OCI-M1 (cell line): ENCODE measurements at regions not wholly inside any gene's neighbourhood (a gene's known extent, or its start where the extent isn't known, plus 50 kb on each side); places are given as distances from the start of the nearest gene placed in this dataset.
"Not testable (repeated sequence)": the region's sequence is repeated elsewhere in the genome, so short reads cannot be mapped to it uniquely, and the experiment has no call there.

ENCODE experiments used
- DNase-seq: peaks from one replicate; lab custom pipeline; 2025; lab: John Stamatoyannopoulos, UW

DNA sequence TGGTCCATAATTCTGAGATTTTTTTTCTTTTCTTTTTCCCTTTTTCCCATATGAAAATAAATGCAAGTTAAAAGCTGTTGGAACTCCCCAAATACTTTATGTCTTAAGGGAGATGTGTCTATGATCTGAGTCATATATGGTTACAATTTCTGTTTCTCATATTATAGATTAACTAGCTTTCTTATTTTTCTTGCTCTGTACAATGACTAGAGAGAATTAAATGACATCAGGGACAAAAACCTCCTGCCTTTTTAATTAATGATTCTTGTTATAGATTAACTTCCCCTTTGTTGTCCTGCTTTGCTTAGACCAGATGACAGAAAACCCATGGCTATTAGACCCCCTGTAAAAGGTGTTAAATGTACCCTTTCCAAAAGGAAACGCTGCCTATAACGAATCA is 643.9 kb upstream of the NXPH2 start:
- no peak for DNase-seq

DNA sequence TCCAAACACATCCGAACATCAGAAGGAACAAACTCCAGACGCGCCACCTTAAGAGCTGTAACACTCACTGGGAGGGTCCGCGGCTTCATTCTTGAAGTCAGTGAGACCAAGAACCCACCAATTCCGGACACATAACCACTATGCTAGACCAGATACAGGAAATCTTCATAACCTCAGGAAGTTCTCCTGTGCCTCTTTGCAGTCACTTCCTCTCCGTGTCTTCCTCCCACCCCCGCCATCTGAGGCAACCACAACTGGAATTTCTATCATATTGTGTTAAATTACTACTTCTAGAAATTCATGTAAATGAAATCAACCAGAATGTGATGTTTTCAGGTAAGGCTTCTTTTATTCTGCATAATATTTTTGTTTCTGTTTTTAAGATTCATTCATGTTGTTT is 631.0 kb upstream of the NXPH2 start:
- DNase-seq = peak; percentile 22

DNA sequence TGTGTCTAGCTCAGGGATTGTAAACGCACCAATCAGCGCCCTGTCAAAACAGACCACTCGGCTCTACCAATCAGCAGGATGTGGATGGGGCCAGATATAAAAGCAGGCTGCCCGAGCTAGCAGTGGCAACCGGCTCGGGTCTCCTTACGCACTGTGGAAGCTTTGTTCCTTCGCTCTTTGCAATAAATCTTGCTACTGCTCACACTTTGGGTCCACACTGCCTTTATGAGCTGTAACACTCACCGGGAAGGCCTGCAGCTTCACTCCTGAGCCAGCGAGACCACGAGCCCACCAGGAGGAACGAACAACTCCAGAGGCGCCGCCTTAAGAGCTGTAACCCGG is 630.6 kb upstream of the NXPH2 start:
- not testable (repeated sequence) for DNase-seq

- DNase-seq = not testable (repeated sequence)
Observed at GRCh38 chr2:139410147-139410832, 630.1 kb upstream of the NXPH2 start.

DNA sequence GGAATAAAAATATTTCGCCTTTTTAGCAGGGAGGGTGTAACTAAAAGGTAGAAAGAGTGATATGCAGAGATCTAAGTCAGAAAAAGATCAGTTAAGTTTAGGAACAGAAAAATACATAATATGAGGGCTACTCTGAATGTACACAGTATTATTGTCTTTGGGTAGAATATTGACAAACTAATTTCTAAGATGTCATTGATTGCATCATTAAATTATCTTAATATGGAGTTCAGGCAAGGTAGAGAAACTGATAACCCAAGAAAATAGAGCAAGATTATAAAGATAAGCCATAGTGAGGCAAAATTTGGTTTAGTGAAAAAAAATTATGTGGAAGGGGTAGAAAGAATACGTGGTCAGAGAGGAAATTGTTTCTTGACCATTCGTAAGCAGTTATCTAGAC is 629.0 kb upstream of the NXPH2 start:
- DNase-seq = no peak

GRCh38 chr2:139403948-139404347 is 623.8 kb upstream of the NXPH2 start:
- DNase-seq = no peak

DNA sequence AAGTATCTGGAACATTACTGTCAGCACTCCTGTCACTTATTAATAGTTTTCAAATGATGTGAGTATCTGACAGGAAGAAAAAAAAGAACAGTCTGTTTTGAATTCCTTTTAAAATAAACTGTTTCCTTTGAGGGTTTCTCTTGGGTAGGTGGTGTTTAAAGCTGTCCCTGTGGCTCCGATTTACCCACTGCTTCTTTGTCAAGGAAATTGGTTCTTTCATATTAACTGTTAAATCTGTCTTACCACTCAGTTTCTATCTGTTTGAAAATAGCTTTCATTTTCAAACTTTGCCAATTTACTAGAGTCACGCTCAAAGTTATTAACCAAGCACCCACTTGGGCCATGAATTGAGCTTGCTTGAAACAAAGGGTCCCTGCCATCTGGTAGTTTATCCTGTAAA is 614.6 kb upstream of the NXPH2 start:
- no peak for DNase-seq

- DNase-seq = no peak
Observed at GRCh38 chr2:139389391-139389790, 609.2 kb upstream of the NXPH2 start.

DNA sequence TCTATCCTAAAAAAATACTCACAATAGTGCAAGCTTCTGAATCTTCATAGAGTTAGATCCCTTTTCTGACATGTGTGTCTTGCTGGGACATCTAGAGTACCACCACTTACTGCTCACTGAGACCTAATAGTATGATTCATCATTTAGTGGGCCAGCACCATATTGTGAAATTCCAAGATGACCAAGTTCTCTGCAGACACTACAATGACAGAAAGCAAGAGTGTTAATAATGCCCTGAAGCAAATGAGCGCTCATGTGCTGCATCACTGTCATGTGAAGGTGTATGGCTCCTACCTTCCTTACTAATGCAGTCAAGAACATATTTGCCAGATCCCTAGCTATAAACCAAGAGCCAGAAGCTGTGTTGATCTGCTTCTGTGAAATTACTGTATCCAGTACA is 606.2 kb upstream of the NXPH2 start:
- DNase-seq = no peak

DNA sequence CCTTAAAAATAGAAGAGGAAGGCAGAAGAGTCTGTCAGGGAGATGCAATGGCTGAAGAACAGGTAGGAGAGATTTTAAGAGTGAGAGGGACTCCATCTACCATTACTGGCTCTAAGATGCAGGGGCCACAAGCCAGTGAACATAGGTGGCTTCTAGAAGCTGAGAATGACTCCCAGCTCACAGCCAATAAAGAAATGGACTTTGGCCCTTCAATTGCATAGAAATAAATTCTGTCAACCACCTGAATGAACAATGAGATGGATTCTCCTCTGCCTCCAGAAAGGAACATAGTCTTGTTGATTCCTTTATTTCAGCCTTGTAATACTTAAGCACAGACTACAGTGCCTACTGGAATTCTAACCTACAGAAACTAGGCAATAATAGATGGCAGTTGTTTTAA is 603.3 kb upstream of the NXPH2 start:
- no peak for DNase-seq

DNA sequence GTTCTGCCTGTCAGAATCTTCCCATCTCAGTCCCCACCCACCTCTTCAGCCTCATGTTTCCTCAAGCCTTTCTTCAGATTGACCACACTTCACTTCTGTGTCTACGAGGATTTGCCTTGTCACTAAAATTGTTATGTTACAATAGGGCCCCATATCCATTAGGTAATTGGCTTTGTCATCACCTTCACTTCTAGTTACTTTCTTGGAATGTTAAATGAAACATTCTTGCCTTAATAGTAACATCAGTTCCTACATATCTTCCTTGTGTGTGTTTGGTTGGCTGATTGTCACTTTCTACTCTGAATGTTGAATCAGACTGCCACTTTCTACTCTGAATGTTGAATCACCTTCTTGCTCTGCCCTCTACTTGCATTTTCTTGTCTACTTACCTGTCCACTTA is 599.9 kb upstream of the NXPH2 start:
- DNase-seq = no peak

GRCh38 chr2:139378373-139378772 is 598.2 kb upstream of the NXPH2 start:
- DNase-seq = peak; percentile 21

- no peak for DNase-seq
Observed at GRCh38 chr2:139374296-139374850, 594.2 kb upstream of the NXPH2 start.

GRCh38 chr2:139369423-139370409 is 589.5 kb upstream of the NXPH2 start:
- no peak for DNase-seq

DNA sequence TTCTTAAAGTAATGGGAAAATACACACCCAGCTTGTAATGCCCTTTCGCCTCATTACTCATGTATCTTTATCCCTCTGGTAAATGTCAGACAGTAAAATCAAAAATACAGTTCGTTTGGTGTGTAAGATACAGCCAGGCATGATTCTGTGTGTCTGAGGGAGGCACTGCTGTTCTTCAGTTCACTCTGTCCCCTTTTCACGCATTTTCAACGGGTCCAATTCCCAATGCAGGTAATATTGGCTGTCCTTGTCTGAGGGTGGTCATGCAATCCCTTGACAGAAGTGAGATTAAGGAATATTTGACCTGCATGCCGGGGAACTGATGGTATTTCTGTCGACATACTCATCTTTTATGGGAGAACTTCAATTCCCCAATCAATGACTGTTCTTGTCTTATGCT is 587.2 kb upstream of the NXPH2 start:
- no peak for DNase-seq

DNA sequence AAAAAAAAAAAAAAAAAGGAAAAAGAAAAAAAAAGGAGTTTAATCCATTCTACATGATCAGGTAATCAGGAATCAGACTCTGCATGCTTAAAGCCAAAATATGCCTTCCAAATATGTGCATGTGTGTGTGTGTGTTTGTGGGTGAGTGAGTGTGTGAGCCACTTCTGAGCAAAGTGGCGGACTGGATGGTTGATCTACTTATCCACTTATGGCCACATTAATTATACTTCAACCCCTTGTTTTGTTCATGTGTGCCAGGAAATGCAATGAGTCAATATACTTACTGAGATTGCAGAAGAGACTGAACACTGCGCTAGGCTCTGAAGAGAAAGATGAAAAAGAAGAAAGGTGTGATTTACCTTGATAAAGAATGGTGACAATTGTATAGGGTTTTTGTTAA is 586.5 kb upstream of the NXPH2 start:
- DNase-seq = no peak

GRCh38 chr2:139365189-139365588 is 585.0 kb upstream of the NXPH2 start:
- no peak for DNase-seq

DNA sequence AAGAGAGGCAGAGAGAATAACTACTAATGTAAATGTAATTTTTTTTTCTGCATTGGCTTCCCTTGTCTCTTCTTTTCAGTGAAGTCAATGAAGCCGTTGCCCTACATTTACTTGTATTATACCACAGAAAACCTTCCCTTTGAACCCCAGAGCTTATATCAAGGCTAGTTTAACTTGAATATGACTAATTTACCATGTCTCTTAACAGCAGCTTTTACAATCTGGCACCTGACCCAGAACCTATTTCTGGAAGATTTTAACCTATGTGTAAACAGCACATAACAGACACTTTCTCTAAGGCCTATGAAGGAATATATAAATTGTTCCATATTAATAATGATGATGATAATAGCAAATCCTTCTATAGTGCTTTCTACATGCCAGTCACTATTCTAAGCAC is 580.5 kb upstream of the NXPH2 start:
- no peak for DNase-seq

GRCh38 chr2:139359818-139360217 is 579.6 kb upstream of the NXPH2 start:
- DNase-seq = no peak

- DNase-seq = no peak
Observed at GRCh38 chr2:139357972-139358371, 577.8 kb upstream of the NXPH2 start.

- no peak for DNase-seq
Observed at GRCh38 chr2:139354518-139354917, 574.3 kb upstream of the NXPH2 start.

DNA sequence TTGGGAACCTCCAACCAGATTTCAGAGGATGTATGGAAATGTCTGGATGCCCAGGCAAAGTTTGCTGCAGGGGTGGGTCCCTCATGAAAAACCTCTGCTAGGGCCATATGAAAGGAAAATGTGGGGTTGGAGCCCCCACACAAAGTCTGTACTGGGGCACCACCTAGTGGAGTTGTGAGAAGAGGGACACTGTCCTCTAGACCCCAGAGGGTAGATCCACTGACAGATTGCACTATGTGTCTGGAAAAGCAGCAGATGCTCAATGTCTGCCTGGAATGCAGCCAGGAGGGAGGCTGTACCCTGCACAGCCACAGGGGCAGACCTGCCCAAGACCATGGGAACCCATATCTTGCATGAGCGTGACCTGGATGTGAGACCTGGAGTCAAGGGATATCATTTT is 573.7 kb upstream of the NXPH2 start:
- no peak for DNase-seq

DNA sequence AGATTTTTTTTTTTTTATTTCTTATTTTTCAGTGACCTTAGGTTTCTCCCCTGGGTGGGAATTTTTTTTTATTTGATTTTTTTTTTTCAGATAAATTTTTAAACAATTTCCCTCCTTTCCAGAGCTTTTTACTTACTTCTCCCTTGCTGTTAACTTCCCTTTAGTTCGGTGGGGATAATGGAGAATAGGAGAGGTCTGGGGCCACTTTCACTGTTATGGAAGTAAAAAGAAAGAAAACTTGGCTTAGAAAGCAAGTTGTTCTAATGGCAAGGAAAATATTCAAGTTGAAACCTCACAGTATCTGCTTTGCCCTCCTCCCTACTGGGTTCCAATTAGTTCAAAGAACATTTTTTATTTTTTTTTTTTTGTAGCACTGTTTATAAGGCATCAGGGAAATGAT is 537.1 kb upstream of the NXPH2 start:
- DNase-seq = no peak
